AG10803 (cell line): ENCODE measurements at regions not wholly inside any gene's neighbourhood (a gene's known extent, or its start where the extent isn't known, plus 50 kb on each side); places are given as distances from the start of the nearest gene placed in this dataset.

Experiments
- DNase-seq: peaks from one replicate; pipeline ENCODE4 v3.0.0; 2010; ENCODE audit warnings: low read depth
- H3K4me3 ChIP-seq: 2 replicates; pipeline ENCODE4 v1.5.1; 2011; ENCODE audit warnings: mild to moderate bottlenecking, low read length, control low read depth
- TF ChIP-seq, protein P1 (sequence below): conservative IDR thresholded peaks from 2 replicates; pipeline ENCODE4 v1.5.1; 2011; ENCODE audit warnings: mild to moderate bottlenecking, low read length, control low read depth, inconsistent platforms

DNA sequence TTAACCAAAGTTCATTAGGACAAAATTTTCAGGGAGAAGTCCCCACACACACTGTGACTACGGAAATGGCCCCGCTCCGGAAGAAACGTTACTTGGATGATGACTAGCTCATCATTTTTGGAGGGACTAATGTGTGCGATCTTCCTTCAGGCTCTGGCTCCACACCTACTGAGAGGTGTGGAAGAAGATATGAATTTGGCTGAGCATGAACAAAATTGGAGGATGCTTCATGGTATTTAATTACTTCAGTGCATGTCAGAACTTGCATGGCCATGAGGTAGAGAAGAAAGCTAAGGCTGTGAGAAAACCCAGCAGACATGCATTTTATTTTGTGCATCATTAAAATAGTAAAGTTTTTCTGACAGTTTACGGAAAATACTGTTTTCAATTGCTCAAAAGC, 202.1 kb upstream of the TLE4 start:
- DNase-seq = no peak
- no peak overlapping the region for H3K4me3 ChIP-seq
- TF ChIP-seq, protein P1, sequence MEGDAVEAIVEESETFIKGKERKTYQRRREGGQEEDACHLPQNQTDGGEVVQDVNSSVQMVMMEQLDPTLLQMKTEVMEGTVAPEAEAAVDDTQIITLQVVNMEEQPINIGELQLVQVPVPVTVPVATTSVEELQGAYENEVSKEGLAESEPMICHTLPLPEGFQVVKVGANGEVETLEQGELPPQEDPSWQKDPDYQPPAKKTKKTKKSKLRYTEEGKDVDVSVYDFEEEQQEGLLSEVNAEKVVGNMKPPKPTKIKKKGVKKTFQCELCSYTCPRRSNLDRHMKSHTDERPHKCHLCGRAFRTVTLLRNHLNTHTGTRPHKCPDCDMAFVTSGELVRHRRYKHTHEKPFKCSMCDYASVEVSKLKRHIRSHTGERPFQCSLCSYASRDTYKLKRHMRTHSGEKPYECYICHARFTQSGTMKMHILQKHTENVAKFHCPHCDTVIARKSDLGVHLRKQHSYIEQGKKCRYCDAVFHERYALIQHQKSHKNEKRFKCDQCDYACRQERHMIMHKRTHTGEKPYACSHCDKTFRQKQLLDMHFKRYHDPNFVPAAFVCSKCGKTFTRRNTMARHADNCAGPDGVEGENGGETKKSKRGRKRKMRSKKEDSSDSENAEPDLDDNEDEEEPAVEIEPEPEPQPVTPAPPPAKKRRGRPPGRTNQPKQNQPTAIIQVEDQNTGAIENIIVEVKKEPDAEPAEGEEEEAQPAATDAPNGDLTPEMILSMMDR = no peak

- no peak overlapping the region for H3K4me3 ChIP-seq
- TF ChIP-seq, protein P1 = no peak
- DNase-seq = no peak
Observed at GRCh38 chr9:79371301-79371700, 200.5 kb upstream of the TLE4 start.

DNA sequence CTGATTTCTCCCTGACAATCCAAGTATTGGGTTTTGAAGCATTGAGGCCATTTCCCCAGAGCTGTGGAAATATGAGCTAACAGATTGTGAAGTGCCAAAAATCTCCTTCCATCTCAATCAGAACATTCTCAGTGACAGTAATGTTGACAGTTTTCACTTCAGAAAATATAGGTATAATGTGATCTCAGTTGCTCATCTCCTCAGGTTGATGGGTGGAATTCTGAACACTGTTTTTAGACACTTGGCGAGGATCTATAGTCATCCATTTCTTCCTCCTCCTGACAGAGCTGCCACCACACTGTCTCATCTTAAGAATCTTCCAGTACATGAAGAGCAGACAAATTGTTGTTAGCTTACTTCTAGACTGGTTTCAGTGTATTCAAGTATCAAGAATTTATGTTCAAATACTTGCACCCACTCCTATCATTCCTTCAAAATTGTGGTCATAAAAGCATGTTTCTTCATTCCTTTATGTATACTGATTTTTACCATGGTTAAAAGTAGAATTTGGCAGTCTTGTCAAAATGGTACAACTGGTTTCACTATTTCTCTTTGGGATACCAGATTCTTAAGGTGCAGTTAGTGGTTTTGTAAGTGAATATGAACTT, 199.7 kb upstream of the TLE4 start:
- peak; percentile 40 for DNase-seq
- TF ChIP-seq, protein P1 = no peak
- H3K4me3 ChIP-seq = no peak overlapping the region

- TF ChIP-seq, protein P1 = no peak
- no peak overlapping the region for H3K4me3 ChIP-seq
- DNase-seq = peak; percentile 21
Observed at GRCh38 chr9:79377339-79377855, 194.4 kb upstream of the TLE4 start.

- no peak overlapping the region for H3K4me3 ChIP-seq
- no peak for DNase-seq
- TF ChIP-seq, protein P1 = no peak
Observed at GRCh38 chr9:79378107-79378506, 193.7 kb upstream of the TLE4 start.

DNA sequence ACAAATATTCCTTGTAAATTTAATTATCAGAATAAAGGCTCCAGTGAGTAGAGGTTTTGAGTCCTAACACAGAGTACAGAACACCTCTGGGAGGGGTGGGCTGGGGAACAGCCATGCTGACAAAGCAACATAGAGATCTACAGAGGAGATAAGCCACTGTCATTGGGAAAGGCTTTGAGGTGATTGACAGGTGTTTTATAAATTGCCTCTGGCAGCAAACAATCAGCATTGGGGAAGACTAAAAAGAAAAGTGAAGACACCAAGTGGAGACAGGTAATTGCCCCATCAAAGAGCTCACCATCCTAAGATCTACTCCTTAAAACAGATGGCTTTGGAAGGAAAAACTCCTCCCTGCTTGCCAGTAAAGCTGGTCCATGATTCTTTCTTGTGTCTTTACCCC, 189.7 kb upstream of the TLE4 start:
- TF ChIP-seq, protein P1 = no peak
- H3K4me3 ChIP-seq = no peak overlapping the region
- no peak for DNase-seq

GRCh38 chr9:79382458-79382857, 189.3 kb upstream of the TLE4 start:
- peak; percentile 14 for DNase-seq

More at GRCh38 chr9:79382458-79382857, 189.3 kb upstream of the TLE4 start:
- TF ChIP-seq, protein P1 = no peak
- H3K4me3 ChIP-seq = no peak overlapping the region
